ENCODE measurements at regions not wholly inside any gene's neighbourhood (a gene's known extent, or its start where the extent isn't known, plus 50 kb on each side); places are given as distances from the start of the nearest gene placed in this dataset.

- peak in 1 of 2 donors; percentile 6 for DNase-seq
Measured at GRCh38 chr18:37783771-37784170, 218.2 kb upstream of the CELF4 start.

DNA sequence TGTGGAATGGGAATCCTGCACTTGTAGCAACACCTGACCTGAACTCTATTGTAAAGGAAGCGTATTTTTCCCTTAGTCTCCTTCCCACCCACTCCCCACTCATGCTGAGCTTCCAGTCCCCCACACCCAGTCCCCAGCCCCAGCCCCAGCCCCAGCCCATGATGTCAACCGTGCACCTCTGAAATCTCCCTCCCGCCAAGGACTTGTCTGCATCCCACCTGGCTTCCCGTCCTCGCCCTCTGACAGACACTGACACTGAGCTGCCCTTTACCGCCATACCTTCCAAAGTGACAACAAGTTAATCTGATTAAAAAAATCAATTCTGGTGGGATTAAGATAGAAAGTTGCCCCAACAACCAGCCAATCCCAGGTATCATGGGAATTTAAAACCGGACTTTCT, 213.6 kb upstream of the CELF4 start:
- DNase-seq: no peak

- DNase-seq: peak; percentile 22 to 61
Measured at GRCh38 chr18:37778417-37779165, 213.0 kb upstream of the CELF4 start.

DNA sequence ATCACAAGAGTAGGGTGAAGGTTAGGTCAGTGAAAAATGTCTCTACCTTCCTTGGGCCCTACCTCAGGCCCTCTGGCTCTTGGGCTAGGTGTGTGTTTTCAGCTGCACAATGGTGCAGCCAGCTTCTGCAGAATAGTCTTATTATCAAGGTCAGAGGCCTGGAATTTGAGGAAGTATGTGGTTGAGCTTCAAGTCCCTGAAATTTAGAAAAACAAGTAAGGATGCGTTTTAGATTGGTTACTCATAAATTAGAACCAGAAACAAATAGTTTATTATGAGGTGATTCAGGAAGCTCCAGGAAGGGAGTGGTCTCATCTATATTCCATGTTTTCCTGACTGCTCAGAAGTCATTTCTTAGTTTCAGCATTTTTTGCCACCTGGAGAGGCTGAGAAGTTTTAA, 204.2 kb upstream of the CELF4 start:
- no peak for DNase-seq

DNA sequence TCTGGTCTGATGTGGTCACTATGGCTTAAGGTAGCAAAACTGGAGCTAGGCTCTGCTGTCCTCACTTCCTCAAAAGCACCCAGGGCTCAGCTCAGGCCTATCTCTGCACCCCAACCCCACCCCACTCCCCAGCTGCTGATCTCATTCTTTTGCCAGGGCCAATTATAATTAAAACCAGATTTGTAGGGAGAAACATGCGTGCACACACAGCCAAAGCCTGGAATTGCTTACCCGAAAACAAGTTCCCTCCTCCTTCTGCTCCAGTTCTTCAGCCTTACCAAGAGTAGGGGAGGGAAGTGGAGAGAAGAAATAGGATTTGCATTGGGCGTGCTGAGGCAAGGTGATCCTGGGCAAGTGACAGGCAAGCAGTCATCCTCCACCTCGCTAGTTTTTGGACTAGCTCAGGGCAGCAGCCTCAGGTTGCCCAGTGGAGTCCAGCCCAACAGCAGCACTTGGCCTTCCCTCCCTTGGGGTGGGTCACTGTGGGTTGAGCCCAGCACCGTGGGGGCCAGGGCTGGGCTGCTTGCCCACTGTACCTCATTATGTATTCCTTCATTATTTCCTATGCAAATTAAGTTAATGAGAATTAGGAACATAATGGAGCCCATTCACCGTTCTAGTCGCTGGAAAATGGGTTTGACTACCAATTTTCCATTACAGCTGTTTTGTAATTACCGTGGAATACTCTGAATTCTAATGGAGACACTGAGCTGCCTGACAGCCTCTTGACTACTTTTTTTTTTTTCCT, 199.1 kb upstream of the CELF4 start:
- peak in 1 of 2 donors; percentile 4 for DNase-seq

DNA sequence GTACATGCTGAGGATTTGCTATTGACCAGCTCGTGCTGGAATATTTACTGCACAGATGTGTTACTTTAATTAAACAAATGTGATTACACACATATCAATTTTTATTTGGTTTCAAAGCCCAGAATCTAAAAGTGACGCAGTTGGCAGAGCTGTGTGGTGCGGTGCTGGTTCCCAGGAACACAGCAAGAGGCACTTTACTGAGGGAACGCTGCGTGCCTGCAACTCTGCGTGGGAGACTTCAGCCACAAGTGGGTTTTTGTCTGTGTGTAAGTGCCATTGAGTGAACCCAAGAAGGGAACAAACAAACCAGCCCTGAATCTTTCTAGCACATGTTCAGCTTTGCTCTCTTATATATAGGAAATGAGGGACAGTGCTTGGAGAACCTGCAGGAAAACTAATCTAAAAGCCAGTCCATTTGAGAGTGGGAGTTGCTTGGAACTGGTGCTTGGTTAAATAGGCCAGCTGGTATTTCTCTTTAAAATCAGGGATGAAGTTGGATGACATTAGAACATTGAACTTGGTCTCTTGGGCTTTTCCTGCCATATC, 196.6 kb upstream of the CELF4 start:
- DNase-seq: peak in 1 of 2 donors; percentile 20

DNA sequence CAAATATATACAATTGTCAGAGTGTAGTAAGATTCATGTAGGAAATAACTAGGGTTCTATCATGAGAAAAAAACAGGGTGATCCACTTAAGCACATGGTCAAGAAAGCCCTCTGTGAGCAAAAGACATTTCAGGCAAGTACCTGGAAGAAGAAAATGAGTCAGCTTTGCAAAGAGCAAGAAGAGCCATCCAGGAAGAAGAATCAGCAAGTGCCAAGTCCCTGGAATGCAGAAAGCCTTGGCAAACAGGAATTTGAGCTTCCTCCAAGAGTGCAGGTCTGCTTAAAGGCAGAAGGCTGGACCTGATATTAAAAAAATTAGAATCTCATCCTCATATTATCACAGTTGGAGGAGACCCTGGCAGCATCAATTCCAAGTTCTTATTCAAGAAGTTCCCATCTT, 188.5 kb upstream of the CELF4 start:
- DNase-seq: no peak

DNA sequence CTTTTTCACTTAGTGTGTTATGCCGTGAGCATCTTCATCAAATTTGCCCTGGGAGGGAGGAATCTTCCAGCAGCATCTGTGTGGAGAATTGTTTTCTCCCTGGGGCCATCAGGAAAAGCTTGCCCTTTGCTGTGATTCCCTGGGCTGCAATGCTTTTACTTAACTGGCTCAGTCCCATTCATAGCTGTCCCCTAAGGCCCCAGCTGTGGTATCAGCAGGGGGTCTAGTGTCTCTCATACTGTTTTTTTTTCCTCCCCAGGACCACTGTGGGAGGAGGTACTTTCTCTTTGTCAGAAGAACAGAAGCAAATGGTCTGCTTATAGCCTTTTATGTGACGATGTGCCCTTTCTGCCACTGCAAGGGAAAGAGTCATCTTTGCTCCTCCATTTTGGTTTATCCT, 176.8 kb upstream of the CELF4 start:
- no peak for DNase-seq

GRCh38 chr18:37741032-37741623, 175.5 kb upstream of the CELF4 start:
- no peak for DNase-seq

GRCh38 chr18:37734406-37734805, 168.8 kb upstream of the CELF4 start:
- no peak for DNase-seq

DNA sequence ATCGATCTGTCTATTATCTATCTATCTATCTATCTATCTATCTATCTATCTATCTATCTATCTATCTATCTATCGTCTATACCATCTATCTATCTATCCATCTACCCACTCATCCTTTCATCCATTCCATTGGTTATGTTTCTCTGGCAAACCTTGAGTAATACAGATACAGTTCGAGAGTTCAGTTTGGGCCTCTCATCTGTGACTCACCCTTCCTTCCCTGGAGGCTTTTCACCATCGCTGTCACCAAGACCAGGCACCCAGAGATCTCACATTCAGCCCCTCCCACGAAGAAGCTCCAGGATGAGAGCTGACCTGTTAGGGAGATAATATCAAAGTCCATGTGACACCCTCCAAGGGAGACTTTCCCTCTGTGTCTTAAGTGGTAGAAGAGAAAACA, 164.1 kb upstream of the CELF4 start:
- DNase-seq: no peak

- no peak for DNase-seq
Measured at GRCh38 chr18:37724206-37724605, 158.6 kb upstream of the CELF4 start.

DNA sequence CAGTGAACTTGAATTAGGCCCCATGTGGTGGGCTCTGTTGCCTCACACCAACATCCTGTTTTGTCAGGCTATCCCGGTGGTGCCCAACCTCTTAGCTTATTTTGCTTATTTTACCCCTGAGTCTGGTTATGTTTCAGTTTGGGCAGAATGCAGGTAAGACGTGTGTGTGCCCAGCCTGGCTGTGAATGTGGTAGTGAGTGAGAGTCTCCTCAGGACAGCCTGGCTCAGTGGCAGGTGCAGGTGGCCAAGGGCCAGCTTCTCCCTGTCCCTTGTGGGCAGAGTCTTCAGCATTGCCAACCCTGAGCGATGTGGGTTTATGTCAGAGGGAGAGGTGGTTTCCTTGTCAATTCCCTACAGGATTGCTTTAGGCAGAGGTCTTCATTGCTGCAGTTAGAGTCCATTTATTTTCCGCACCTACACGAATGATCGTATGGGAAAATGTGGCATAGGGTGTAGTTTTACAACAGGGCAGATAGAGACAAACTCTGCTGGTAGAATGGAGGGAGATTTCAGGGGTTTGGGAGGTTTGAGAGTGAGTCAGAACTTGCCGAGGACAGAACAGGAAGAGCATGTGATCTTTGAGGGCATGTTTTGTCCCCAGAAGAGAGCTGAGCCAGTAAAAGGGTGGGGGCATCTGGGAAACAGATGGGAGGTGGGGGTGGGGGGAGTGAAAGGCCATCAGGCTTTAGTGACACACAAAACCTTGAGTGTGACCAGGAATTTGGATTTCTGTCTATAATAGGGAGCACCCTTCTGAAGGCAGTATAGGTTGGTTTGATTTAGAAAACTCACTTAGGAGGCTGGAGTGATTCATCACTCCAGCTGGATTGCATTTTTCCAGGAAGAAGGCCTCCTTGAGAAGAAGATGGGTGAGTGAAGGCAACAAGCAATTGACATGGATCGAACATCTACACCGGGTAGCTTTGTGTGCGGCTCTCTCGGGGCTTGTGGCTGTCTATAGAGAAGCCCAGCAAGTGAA, 156.2 kb upstream of the CELF4 start:
- DNase-seq: no peak

GRCh38 chr18:37720663-37721062, 155.1 kb upstream of the CELF4 start:
- no peak for DNase-seq

- DNase-seq: no peak
Measured at GRCh38 chr18:37717656-37718055, 152.1 kb upstream of the CELF4 start.

DNA sequence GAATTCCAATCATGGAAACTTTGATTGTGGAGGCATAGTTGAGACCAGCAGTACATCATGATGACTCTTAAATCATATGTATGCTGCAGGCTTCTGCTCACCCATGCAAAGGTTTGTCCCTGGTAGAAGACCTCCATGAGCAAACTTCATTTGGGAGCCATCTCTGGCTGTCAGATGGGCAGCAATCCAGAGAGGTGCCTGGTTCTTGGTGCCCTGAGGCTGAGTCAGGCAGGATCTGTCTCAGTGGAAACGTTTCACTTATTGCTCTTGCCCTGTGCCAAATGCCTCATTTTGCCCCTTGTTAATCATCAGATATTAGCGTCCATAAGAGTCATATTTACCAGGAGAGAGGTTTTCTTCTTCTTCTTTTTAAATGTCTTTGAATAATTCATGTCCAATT, 151.5 kb upstream of the CELF4 start:
- no peak for DNase-seq

- no peak for DNase-seq
Measured at GRCh38 chr18:37716106-37716735, 150.6 kb upstream of the CELF4 start.

DNA sequence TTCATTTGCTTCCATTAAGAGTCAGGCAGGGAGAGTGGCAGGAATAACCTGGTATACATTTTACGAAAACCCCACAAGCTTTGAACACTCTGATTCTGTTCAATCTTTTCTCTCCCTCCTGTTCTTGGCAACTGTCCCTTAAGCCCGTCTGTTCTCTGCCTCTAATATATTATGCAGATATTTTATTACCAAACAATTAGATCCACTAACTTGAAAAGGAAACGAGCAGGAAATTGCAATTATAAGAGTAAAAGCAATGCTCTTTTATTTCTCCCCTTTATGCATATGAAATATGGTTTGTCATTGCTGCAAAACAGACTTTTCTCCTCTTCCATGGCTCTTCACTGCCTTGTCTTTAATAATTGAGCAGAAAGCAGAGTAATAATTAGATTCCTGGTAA, 149.1 kb upstream of the CELF4 start:
- DNase-seq: no peak

GRCh38 chr18:37712776-37713175, 147.2 kb upstream of the CELF4 start:
- DNase-seq: no peak

- DNase-seq: no peak
Measured at GRCh38 chr18:37711766-37712505, 146.3 kb upstream of the CELF4 start.

GRCh38 chr18:37710726-37711125, 145.1 kb upstream of the CELF4 start:
- no peak for DNase-seq

Data from hippocampal formation (tissue), 2 donors.